HAP-1 (cell line): ENCODE measurements at regions not wholly inside any gene's neighbourhood (a gene's known extent, or its start where the extent isn't known, plus 50 kb on each side); places are given as distances from the start of the nearest gene placed in this dataset.

Experiments used
- DNase-seq, 2 experiments: peaks; one replicate each; pipeline ENCODE4 v3.0.0-alpha.2; 2016 to 2020; ENCODE audit warnings: low spot score in 2 of 2
- H3K27me3 ChIP-seq: fragments of 250-450 bp; sonication (Bioruptor Pico); 2 replicates; pipeline ENCODE4 v1.5.1; 2020; ENCODE audit warnings: low read depth, mild to moderate bottlenecking, moderate library complexity
- H3K36me3 ChIP-seq: fragments of 250-450 bp; sonication (Bioruptor Pico); replicated peaks from 2 replicates; pipeline ENCODE4 v1.5.1; 2020; ENCODE audit warnings: mild to moderate bottlenecking
- H3K4me1 ChIP-seq: fragments of 250-450 bp; sonication (Bioruptor Pico); 2 replicates; pipeline ENCODE4 v1.5.1; 2020; ENCODE audit warnings: mild to moderate bottlenecking
- H3K4me3 ChIP-seq: fragments of 250-450 bp; sonication (Bioruptor Pico); 2 replicates; pipeline ENCODE4 v1.5.1; 2020; ENCODE audit warnings: mild to moderate bottlenecking, moderate library complexity
- H3K9me3 ChIP-seq: fragments of 250-450 bp; sonication (Bioruptor Pico); 2 replicates; pipeline ENCODE4 v1.5.1; 2020; ENCODE audit warnings: mild to moderate bottlenecking, moderate library complexity
- in situ Hi-C: fragments of 300-500 bp; cut with MboI; formaldehyde crosslinking; loops from 3 replicates; pipeline ENCODE4 v1.14.3; 2020; ENCODE audit warnings: low sequenced_read_pairs, inconsistent platforms, mixed read lengths

GRCh38 chr9:21677387-21677786 is 125.0 kb upstream of the MTAP start:
- Histone ChIP-seq H3K4me3 (no peak overlapping the region), H3K27me3 (peaks cover 8% of the 10 kb centered on the region), H3K36me3 (no peaks in the 10 kb centered on the region), H3K9me3 (no peaks in the 10 kb centered on the region), H3K4me1 (no peaks in the 10 kb centered on the region)
- in situ Hi-C loops, result no loop called here
- no peak for DNase-seq

- no peak for DNase-seq
- in situ Hi-C loops, result no loop called here
- H3K4me1 ChIP-seq, result no peaks in the 10 kb centered on the region
- H3K27me3 ChIP-seq, result peaks cover 8% of the 10 kb centered on the region
- no peak overlapping the region for H3K4me3 ChIP-seq
- H3K36me3 ChIP-seq, result no peaks in the 10 kb centered on the region
- H3K9me3 ChIP-seq, result no peaks in the 10 kb centered on the region
Observed at GRCh38 chr9:21677834-21678233, 124.6 kb upstream of the MTAP start.

GRCh38 chr9:21679432-21679831 is 123.0 kb upstream of the MTAP start:
- in situ Hi-C loops, result no loop called here
- DNase-seq, result no peak

GRCh38 chr9:21680590-21680989 is 121.8 kb upstream of the MTAP start:
- Histone ChIP-seq H3K9me3 (no peaks in the 10 kb centered on the region), H3K4me3 (no peak overlapping the region), H3K36me3 (no peaks in the 10 kb centered on the region), H3K4me1 (no peaks in the 10 kb centered on the region), H3K27me3 (peaks cover 15% of the 10 kb centered on the region; the same call in 1 of the 2 replicates)
- DNase-seq, result no peak
- in situ Hi-C loops, result no loop called here

More at GRCh38 chr9:21679432-21679831, 123.0 kb upstream of the MTAP start:
- Histone ChIP-seq H3K9me3 (no peaks in the 10 kb centered on the region), H3K27me3 (peaks cover 16% of the 10 kb centered on the region; the same call in 1 of the 2 replicates), H3K4me1 (no peaks in the 10 kb centered on the region), H3K36me3 (no peaks in the 10 kb centered on the region), H3K4me3 (no peak overlapping the region)

- no peaks in the 10 kb centered on the region for H3K9me3 ChIP-seq
- no peaks in the 10 kb centered on the region for H3K4me1 ChIP-seq
- H3K4me3 ChIP-seq, result no peak overlapping the region
- peaks cover 14% of the 10 kb centered on the region; the same call in 1 of the 2 replicates for H3K27me3 ChIP-seq
- in situ Hi-C loops, result no loop called here
- H3K36me3 ChIP-seq, result no peaks in the 10 kb centered on the region
- no peak for DNase-seq
Observed at GRCh38 chr9:21681641-21682040, 120.8 kb upstream of the MTAP start.

GRCh38 chr9:21682381-21682780 is 120.1 kb upstream of the MTAP start:
- in situ Hi-C loops, result no loop called here
- Histone ChIP-seq H3K9me3 (no peaks in the 10 kb centered on the region), H3K27me3 (peaks cover 14% of the 10 kb centered on the region; the same call in 1 of the 2 replicates), H3K4me1 (no peaks in the 10 kb centered on the region), H3K36me3 (no peaks in the 10 kb centered on the region), H3K4me3 (no peak overlapping the region)
- no peak for DNase-seq

- no peaks in the 10 kb centered on the region for H3K4me1 ChIP-seq
Observed at GRCh38 chr9:21682981-21683380, 119.5 kb upstream of the MTAP start.

GRCh38 chr9:21683484-21684175 is 118.8 kb upstream of the MTAP start:
- DNase-seq, result no peak
- H3K9me3 ChIP-seq, result no peaks in the 10 kb centered on the region
- H3K36me3 ChIP-seq, result no peaks in the 10 kb centered on the region
- no peaks in the 10 kb centered on the region for H3K4me1 ChIP-seq
- in situ Hi-C loops, result no loop called here
- no peak overlapping the region for H3K4me3 ChIP-seq
- peaks cover 10% of the 10 kb centered on the region; the same call in 1 of the 2 replicates for H3K27me3 ChIP-seq

More at GRCh38 chr9:21682981-21683380, 119.5 kb upstream of the MTAP start:
- in situ Hi-C loops, result no loop called here
- peaks cover 12% of the 10 kb centered on the region; the same call in 1 of the 2 replicates for H3K27me3 ChIP-seq
- DNase-seq, result no peak
- no peak overlapping the region for H3K4me3 ChIP-seq
- no peaks in the 10 kb centered on the region for H3K9me3 ChIP-seq
- H3K36me3 ChIP-seq, result no peaks in the 10 kb centered on the region

GRCh38 chr9:21684231-21684630 is 118.2 kb upstream of the MTAP start:
- H3K4me3 ChIP-seq, result no peak overlapping the region
- H3K27me3 ChIP-seq, result peaks cover 10% of the 10 kb centered on the region; the same call in 1 of the 2 replicates
- in situ Hi-C loops, result no loop called here
- H3K4me1 ChIP-seq, result no peaks in the 10 kb centered on the region
- no peaks in the 10 kb centered on the region for H3K36me3 ChIP-seq
- no peaks in the 10 kb centered on the region for H3K9me3 ChIP-seq
- DNase-seq, result no peak

- H3K36me3 ChIP-seq, result no peaks in the 10 kb centered on the region
- H3K27me3 ChIP-seq, result peaks cover 10% of the 10 kb centered on the region; the same call in 1 of the 2 replicates
- no peaks in the 10 kb centered on the region for H3K4me1 ChIP-seq
- H3K4me3 ChIP-seq, result no peak overlapping the region
- in situ Hi-C loops, result no loop called here
- no peaks in the 10 kb centered on the region for H3K9me3 ChIP-seq
- no peak for DNase-seq
Observed at GRCh38 chr9:21684831-21685362, 117.5 kb upstream of the MTAP start.

GRCh38 chr9:21685502-21685901 is 116.9 kb upstream of the MTAP start:
- Histone ChIP-seq H3K9me3 (no peaks in the 10 kb centered on the region), H3K4me3 (no peak overlapping the region), H3K27me3 (peaks cover 10% of the 10 kb centered on the region; the same call in 1 of the 2 replicates), H3K4me1 (no peaks in the 10 kb centered on the region), H3K36me3 (no peaks in the 10 kb centered on the region)
- in situ Hi-C loops, result no loop called here
- no peak for DNase-seq

GRCh38 chr9:21686738-21687137 is 115.7 kb upstream of the MTAP start:
- no peaks in the 10 kb centered on the region for H3K36me3 ChIP-seq
- H3K9me3 ChIP-seq, result no peaks in the 10 kb centered on the region
- H3K27me3 ChIP-seq, result 0 out of 2 replicates have a peak, but pooled peaks cover 10% of the 10 kb centered on the region
- no peak for DNase-seq
- H3K4me1 ChIP-seq, result no peaks in the 10 kb centered on the region
- no peak overlapping the region for H3K4me3 ChIP-seq
- in situ Hi-C loops, result no loop called here

GRCh38 chr9:21687351-21687750 is 115.1 kb upstream of the MTAP start:
- Histone ChIP-seq H3K27me3 (peaks cover 10% of the 10 kb centered on the region; the same call in 1 of the 2 replicates), H3K4me3 (no peak overlapping the region), H3K36me3 (no peaks in the 10 kb centered on the region), H3K9me3 (no peaks in the 10 kb centered on the region), H3K4me1 (no peaks in the 10 kb centered on the region)
- in situ Hi-C loops, result no loop called here
- DNase-seq, result no peak
